Calu3 (cell line): ENCODE measurements at regions not wholly inside any gene's neighbourhood (a gene's known extent, or its start where the extent isn't known, plus 50 kb on each side); places are given as distances from the start of the nearest gene placed in this dataset.

Source experiments
- BruUV-seq: library from RNA; stranded (reverse); fragments of 400-500 nt; replicated peaks from 2 replicates; lab custom pipeline; 2021; lab: Mats Ljungman, UMichigan
- CTCF ChIA-PET: fragments of 300-600 bp; sonication (Branson Sonifier 250); formaldehyde crosslinking; loops from one replicate; lab custom pipeline; 2022; ENCODE audit warnings: antibody characterized with exemption; lab: Charles Lee
- DNase-seq: peaks from one replicate; pipeline ENCODE4 v3.0.0; 2022
- H3K27ac Mint-ChIP-seq: one replicate; pipeline ENCODE4 v1.8.0; 2022; ENCODE audit warnings: mixed read lengths; ENCODE audit not compliant: unreplicated experiment
- H3K27me3 Mint-ChIP-seq: one replicate; pipeline ENCODE4 v1.8.0; 2022; ENCODE audit warnings: mixed read lengths; ENCODE audit not compliant: unreplicated experiment
- H3K36me3 Mint-ChIP-seq: one replicate; pipeline ENCODE4 v1.8.0; 2022; ENCODE audit warnings: mild to moderate bottlenecking, moderate library complexity, mixed read lengths; ENCODE audit not compliant: insufficient read depth, unreplicated experiment
- H3K4me1 Mint-ChIP-seq: one replicate; pipeline ENCODE4 v1.8.0; 2022; ENCODE audit warnings: mild to moderate bottlenecking, low read depth, mixed read lengths; ENCODE audit not compliant: unreplicated experiment
- H3K4me3 Mint-ChIP-seq: one replicate; pipeline ENCODE4 v1.8.0; 2022; ENCODE audit warnings: mild to moderate bottlenecking, low read depth, moderate library complexity, mixed read lengths; ENCODE audit not compliant: unreplicated experiment
- H3K9me3 Mint-ChIP-seq: one replicate; pipeline ENCODE4 v1.8.0; 2022; ENCODE audit warnings: low read depth, mixed read lengths; ENCODE audit not compliant: unreplicated experiment
- CTCF ChIP-seq: fragments of 200-600 bp; IDR thresholded peaks from one replicate; pipeline ENCODE4 v1.8.0; 2022; ENCODE audit warnings: antibody characterized with exemption; ENCODE audit not compliant: unreplicated experiment
- intact Hi-C: fragments of 100-400 bp; cut with micrococcal nuclease; formaldehyde crosslinking; loops from one replicate; pipeline ENCODE4 v1.10.0; 2022; ENCODE audit not compliant: unreplicated experiment

GRCh38 chr1:112245114-112245513, 150.9 kb upstream of the CTTNBP2NL start:
- Mint-ChIP-seq H3K27ac (no peak overlapping the region), H3K36me3 (no peaks in the 10 kb centered on the region), H3K4me3 (no peak overlapping the region), H3K4me1 (peaks cover 11% of the 10 kb centered on the region), H3K9me3 (no peaks in the 10 kb centered on the region), H3K27me3 (no peaks in the 10 kb centered on the region)
- intact Hi-C loops = no loop called here
- no peak for DNase-seq
- BruUV-seq = no TSS peak
- TF ChIP-seq CTCF = no peak
- CTCF ChIA-PET = no interaction called here

GRCh38 chr1:112247036-112247597, 148.9 kb upstream of the CTTNBP2NL start:
- TF ChIP-seq CTCF = no peak
- intact Hi-C loops = no loop called here
- BruUV-seq = no TSS peak
- Mint-ChIP-seq H3K27me3 (no peaks in the 10 kb centered on the region), H3K4me3 (no peak overlapping the region), H3K9me3 (no peaks in the 10 kb centered on the region), H3K36me3 (peaks cover 7% of the 10 kb centered on the region), H3K4me1 (peaks cover 12% of the 10 kb centered on the region), H3K27ac (no peak overlapping the region)
- CTCF ChIA-PET = no interaction called here
- DNase-seq = no peak

GRCh38 chr1:112247961-112248360, 148.1 kb upstream of the CTTNBP2NL start:
- no peak for DNase-seq
- intact Hi-C loops = no loop called here
- Mint-ChIP-seq H3K4me1 (peaks cover 19% of the 10 kb centered on the region), H3K27me3 (no peaks in the 10 kb centered on the region), H3K36me3 (peaks cover 8% of the 10 kb centered on the region), H3K27ac (no peak overlapping the region), H3K4me3 (no peak overlapping the region), H3K9me3 (no peaks in the 10 kb centered on the region)
- BruUV-seq = no TSS peak
- CTCF ChIA-PET = no interaction called here
- TF ChIP-seq CTCF = no peak

GRCh38 chr1:112250892-112251291, 145.1 kb upstream of the CTTNBP2NL start:
- no peak for DNase-seq
- no peak for TF ChIP-seq CTCF
- peaks cover 8% of the 10 kb centered on the region for H3K36me3 Mint-ChIP-seq
- intact Hi-C loops = no loop called here
- H3K4me1 Mint-ChIP-seq = peaks cover 26% of the 10 kb centered on the region
- H3K27me3 Mint-ChIP-seq = peaks cover 6% of the 10 kb centered on the region
- CTCF ChIA-PET = no interaction called here
- H3K9me3 Mint-ChIP-seq = no peaks in the 10 kb centered on the region
- no TSS peak for BruUV-seq
- H3K27ac Mint-ChIP-seq = peak overlapping the region; percentile 87
- no peak overlapping the region for H3K4me3 Mint-ChIP-seq
